ENCODE measurements at regions not wholly inside any gene's neighbourhood (a gene's known extent, or its start where the extent isn't known, plus 50 kb on each side); places are given as distances from the start of the nearest gene placed in this dataset.

GRCh38 chr12:41836416-41836815 is 308.3 kb downstream of the GXYLT1 start:
- H3K36me3 ChIP-seq = no peaks in the 10 kb centered on the region
- intact Hi-C loops (cut with micrococcal nuclease) = no loop called here

GRCh38 chr12:41835556-41835955 is 309.1 kb downstream of the GXYLT1 start:
- DNase-seq = no peak
- no peaks in the 10 kb centered on the region for H3K9me3 ChIP-seq (replicated peaks)
- no peak overlapping the region for H3K4me3 ChIP-seq
- H3K27me3 ChIP-seq (ENCODE audit: low read depth) = no peaks in the 10 kb centered on the region
- intact Hi-C loops (cut with micrococcal nuclease) = no loop called here
- H3K4me1 ChIP-seq = no peaks in the 10 kb centered on the region
- TF ChIP-seq CTCF (IDR thresholded peaks at IDR 0.05; ENCODE audit: borderline replicate concordance) = no peak
- no peak overlapping the region for H3K27ac ChIP-seq (replicated peaks)
- H3K36me3 ChIP-seq = no peaks in the 10 kb centered on the region

More at GRCh38 chr12:41836416-41836815, 308.3 kb downstream of the GXYLT1 start:
- no peak overlapping the region for H3K4me3 ChIP-seq
- H3K9me3 ChIP-seq (replicated peaks) = no peaks in the 10 kb centered on the region
- H3K27ac ChIP-seq (replicated peaks) = no peak overlapping the region
- TF ChIP-seq CTCF (IDR thresholded peaks at IDR 0.05; ENCODE audit: borderline replicate concordance) = no peak
- H3K27me3 ChIP-seq (ENCODE audit: low read depth) = no peaks in the 10 kb centered on the region
- no peak for DNase-seq
- H3K4me1 ChIP-seq = no peaks in the 10 kb centered on the region

- Histone ChIP-seq H3K27ac (replicated peaks) (no peak overlapping the region), H3K27me3 (ENCODE audit: low read depth) (no peaks in the 10 kb centered on the region), H3K4me1 (no peaks in the 10 kb centered on the region), H3K36me3 (no peaks in the 10 kb centered on the region), H3K9me3 (replicated peaks) (no peaks in the 10 kb centered on the region), H3K4me3 (no peak overlapping the region)
- TF ChIP-seq CTCF (IDR thresholded peaks at IDR 0.05; ENCODE audit: borderline replicate concordance) = no peak
- intact Hi-C loops (cut with micrococcal nuclease) = no loop called here
- no peak for DNase-seq
Observed at GRCh38 chr12:41819948-41820347, 324.7 kb downstream of the GXYLT1 start.

GRCh38 chr12:41804026-41804425 is 340.6 kb downstream of the GXYLT1 start:
- Histone ChIP-seq H3K4me3 (no peak overlapping the region), H3K4me1 (no peaks in the 10 kb centered on the region), H3K36me3 (no peaks in the 10 kb centered on the region), H3K27ac (replicated peaks) (no peak overlapping the region), H3K27me3 (ENCODE audit: low read depth) (no peaks in the 10 kb centered on the region), H3K9me3 (replicated peaks) (peaks cover 19% of the 10 kb centered on the region)
- TF ChIP-seq CTCF (IDR thresholded peaks at IDR 0.05; ENCODE audit: borderline replicate concordance) = no peak
- intact Hi-C loops (cut with micrococcal nuclease) = no loop called here
- DNase-seq = no peak

- DNase-seq = no peak
- no peak for TF ChIP-seq CTCF (IDR thresholded peaks at IDR 0.05; ENCODE audit: borderline replicate concordance)
- Histone ChIP-seq H3K36me3 (no peaks in the 10 kb centered on the region), H3K4me1 (no peaks in the 10 kb centered on the region), H3K27me3 (ENCODE audit: low read depth) (no peaks in the 10 kb centered on the region), H3K27ac (replicated peaks) (no peak overlapping the region), H3K4me3 (no peak overlapping the region), H3K9me3 (replicated peaks) (peaks cover 7% of the 10 kb centered on the region)
- intact Hi-C loops (cut with micrococcal nuclease) = no loop called here
Observed at GRCh38 chr12:41802803-41803202, 341.9 kb downstream of the GXYLT1 start.

- Histone ChIP-seq H3K27ac (replicated peaks) (no peak overlapping the region), H3K4me3 (no peak overlapping the region), H3K27me3 (ENCODE audit: low read depth) (no peaks in the 10 kb centered on the region), H3K4me1 (no peaks in the 10 kb centered on the region), H3K9me3 (replicated peaks) (no peaks in the 10 kb centered on the region), H3K36me3 (no peaks in the 10 kb centered on the region)
- DNase-seq = no peak
- no peak for TF ChIP-seq CTCF (IDR thresholded peaks at IDR 0.05; ENCODE audit: borderline replicate concordance)
- intact Hi-C loops (cut with micrococcal nuclease) = no loop called here
Observed at GRCh38 chr12:41801261-41801660, 343.4 kb downstream of the GXYLT1 start.
